Fibroblast of peridontal ligament (primary cell): ENCODE measurements at regions not wholly inside any gene's neighbourhood (a gene's known extent, or its start where the extent isn't known, plus 50 kb on each side); places are given as distances from the start of the nearest gene placed in this dataset.

Experiments
- DNase-seq: peaks from one replicate; pipeline ENCODE4 v3.0.0-alpha.2; 2010; ENCODE audit errors: extremely low read depth

DNA sequence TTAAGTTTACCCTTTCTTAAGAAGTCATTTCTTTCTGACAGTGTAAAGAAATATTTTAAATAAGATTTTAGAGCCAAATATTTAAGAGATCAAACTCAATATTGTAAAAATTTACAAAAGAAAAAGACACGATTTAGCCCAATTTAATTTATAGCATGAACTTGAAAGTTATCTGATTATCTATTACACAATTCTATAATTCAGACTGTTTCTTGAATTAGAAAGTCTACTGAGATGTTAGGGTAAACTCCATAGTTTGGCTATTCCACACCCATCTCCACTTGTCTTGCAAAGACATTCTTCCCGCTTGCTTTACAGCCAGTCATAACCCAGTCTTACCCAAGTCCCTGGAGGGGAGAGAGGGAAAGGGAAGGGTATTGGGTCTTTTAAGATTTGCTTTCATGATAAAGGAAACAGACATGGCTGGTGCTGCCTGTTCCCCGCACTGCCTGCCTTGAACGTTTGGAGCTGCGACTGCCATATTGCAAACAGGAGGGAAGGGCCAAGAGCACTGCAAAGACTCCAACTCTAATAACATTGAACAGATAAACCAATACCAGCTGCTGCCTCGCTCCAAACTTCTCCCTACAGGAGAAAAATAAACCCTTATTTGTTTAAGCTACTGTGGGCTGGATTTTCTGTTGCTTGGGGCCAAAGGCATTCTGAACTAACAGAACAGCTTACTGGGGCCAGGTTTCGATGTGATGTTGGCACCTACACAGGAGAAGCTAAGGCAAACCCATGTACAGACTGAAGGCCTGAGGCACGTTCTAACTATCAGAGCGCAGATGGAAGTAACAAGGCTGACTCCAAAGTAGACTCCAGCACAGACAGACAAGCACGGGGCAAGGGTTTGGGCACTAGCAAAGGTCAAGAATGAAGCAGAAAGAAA is 552.3 kb upstream of the JARID2 start:
- DNase-seq: no peak

GRCh38 chr6:14694308-14694707 is 551.6 kb upstream of the JARID2 start:
- DNase-seq: no peak

DNA sequence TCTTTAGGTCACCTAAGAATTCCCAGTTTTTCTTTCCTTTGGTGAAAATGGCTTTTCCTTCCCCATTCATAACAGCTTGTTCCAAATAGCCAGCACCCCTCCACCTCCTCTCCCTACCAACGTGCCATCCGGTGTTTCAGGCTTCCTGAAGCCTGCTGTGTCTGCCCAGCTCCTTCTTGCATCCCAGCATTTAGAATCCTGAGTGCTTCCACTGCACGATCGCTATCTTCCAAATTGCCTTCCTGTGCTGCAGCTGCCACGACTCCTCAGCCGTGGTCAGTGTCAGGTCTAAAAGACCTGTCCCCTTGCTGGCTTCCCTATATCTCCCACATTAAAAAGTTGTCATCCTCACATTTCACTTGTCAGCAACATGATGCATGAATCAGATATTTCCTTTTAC is 550.3 kb upstream of the JARID2 start:
- no peak for DNase-seq

DNA sequence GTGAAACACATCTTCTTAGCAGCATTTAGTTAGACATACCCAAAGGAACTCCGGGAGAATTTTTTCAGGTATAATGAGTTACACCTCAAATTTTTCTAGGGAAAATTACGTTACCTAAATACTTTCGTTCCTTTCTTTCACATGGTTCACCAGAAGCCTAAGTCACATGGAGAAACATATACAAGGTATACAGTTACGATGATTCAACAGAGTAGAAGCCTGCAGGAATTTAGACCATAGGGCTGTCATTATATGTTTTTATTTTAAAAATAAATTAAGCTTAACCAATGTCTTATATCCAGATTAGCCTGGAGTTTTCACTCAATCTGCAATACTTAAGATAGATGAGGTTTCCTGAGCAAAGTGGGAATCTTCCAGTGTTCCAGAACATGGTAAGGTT is 549.5 kb upstream of the JARID2 start:
- no peak for DNase-seq

DNA sequence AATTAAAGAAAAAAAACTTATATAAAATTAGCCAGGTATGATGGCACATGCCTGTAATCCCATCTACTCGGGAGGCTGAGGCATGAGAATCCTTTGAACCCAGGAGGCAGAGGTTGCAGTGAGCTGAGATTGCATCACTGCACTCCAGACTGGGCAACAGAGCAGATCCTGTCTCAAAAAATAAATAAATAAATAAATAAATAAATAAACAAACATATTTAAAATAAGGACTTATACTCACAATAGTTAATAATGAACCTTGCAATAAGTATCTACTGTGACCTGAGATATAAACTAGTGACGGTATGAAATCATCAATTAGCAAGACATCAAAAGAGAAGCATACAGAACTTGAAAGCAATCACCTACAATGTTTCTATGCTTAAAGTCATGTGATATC is 548.4 kb upstream of the JARID2 start:
- no peak for DNase-seq

DNA sequence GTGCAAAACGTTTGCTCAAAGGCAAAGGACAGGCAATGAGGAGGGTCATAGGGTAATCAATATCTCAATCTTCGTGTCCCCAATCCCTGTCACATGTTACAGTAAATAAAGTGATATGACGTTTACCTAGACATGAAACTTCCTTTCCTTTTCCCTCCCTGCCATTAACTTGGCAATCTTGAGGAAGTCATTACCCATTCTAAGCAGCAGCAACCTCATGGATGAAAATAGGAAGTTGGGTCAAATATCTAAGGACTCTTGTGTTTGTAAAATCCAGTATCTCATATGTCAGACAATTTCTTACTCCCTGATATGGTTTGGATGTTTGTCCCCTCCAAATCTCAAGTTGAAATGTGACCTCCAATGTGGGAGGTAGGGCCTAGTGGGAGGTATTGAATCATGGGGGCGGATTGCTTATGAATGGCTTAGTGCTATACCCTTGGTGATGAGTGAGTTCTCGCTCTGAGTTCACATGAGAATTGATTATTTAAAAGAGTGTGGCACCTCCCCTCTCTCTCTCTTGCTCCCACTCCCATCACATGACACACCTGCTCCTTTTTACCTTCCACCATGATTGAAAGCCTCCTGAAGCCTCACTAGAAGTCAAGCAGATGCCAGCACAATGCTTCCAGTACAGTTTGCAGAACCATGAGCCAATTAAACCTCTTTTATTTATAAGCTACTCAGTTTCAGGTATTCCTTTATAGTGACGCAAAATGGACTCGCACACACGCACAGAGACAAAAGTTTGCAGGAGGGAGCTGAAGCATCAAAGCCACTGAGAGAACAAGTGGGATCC is 545.9 kb upstream of the JARID2 start:
- no peak for DNase-seq

DNA sequence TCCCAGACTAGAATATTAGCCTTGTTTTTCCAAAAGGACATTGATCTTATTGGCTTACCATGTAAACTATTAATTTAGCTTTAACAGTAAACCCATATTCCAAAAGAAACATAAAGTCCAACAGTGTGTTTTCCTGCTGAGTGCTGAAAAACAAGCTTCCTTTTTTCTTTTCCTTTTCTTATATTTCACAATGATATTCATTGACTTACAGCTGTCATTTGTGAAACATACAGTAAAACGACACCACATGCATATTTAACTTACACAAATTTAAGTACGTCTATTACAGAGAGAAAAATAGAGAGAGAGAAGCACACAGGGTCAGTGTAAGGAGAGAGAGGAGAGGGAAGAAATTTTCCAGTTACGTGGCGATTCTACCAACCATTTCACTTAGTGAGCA is 543.9 kb upstream of the JARID2 start:
- no peak for DNase-seq

DNA sequence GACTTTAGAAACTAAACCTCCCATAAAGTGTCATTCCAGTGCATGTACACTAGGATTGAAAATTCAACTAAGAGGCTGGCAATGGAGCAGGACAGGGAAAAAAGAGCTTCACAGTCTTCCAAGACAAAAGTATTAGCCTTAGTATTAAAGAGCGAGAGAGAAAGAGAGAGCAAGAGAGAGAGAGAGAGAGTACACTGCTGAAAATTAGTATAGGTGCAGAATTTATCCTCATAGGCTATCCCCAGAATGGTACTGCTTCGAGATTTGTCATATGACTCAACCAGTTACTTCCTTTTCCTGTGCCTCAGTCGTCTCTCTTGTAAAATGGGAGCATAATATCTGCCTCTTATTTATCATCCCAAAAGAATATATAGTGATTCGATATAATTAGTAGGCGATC is 543.2 kb upstream of the JARID2 start:
- DNase-seq: no peak

GRCh38 chr6:14703586-14703985 is 542.3 kb upstream of the JARID2 start:
- DNase-seq: peak; percentile 92

- no peak for DNase-seq
Observed at GRCh38 chr6:14704383-14705271, 541.2 kb upstream of the JARID2 start.

DNA sequence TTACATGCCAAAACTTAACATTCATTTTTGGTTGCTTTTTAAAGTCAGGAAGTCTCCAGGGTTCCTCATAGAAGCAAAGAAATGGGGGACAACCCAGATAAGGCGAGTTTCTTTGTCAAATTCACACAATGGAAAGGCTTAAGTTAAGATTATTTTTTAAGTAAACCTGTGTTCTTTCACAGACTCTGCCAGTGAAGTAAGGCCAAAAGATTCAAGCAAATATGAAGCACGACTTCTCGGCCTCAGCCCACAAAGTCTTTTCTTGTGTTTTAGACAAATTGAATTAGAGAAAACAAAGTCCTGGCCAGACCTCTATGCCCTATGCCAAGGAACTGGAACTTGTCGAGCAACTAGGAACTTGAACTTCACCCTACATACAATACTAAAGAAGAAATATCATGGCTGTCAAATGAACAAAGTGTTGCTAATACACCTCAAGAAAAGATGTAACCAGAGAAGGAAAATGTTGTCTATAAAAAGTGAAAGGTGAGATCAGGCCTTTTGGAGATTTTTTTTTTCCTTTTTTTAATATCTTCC is 540.0 kb upstream of the JARID2 start:
- no peak for DNase-seq

- DNase-seq: peak; percentile 96
Observed at GRCh38 chr6:14706378-14706929, 539.4 kb upstream of the JARID2 start.

GRCh38 chr6:14707276-14707675 is 538.6 kb upstream of the JARID2 start:
- DNase-seq: no peak

GRCh38 chr6:14707971-14708465 is 537.9 kb upstream of the JARID2 start:
- no peak for DNase-seq

- no peak for DNase-seq
Observed at GRCh38 chr6:14709066-14709670, 536.7 kb upstream of the JARID2 start.

GRCh38 chr6:14709900-14710299 is 536.0 kb upstream of the JARID2 start:
- DNase-seq: no peak

DNA sequence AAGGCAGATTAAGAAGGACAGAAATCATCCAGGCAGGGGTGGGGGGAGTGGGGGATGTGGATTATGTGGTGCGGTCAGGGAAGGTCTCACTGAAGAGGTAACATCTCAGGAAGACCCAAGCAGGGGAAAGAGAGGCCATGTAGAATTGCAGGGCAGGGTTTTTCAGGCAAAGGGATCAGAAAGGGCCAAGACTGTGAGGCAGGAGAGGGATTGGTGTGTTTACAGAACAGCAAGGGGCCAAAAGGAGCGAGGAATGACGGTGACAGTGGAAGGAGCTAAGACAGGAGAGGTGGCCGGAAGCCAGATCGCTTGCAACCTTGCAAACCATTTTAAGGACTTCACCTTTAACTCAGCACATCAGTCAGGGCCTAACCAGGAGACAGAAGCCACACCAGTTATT is 535.4 kb upstream of the JARID2 start:
- no peak for DNase-seq

- peak; percentile 66 for DNase-seq
Observed at GRCh38 chr6:14711056-14711703, 534.7 kb upstream of the JARID2 start.

DNA sequence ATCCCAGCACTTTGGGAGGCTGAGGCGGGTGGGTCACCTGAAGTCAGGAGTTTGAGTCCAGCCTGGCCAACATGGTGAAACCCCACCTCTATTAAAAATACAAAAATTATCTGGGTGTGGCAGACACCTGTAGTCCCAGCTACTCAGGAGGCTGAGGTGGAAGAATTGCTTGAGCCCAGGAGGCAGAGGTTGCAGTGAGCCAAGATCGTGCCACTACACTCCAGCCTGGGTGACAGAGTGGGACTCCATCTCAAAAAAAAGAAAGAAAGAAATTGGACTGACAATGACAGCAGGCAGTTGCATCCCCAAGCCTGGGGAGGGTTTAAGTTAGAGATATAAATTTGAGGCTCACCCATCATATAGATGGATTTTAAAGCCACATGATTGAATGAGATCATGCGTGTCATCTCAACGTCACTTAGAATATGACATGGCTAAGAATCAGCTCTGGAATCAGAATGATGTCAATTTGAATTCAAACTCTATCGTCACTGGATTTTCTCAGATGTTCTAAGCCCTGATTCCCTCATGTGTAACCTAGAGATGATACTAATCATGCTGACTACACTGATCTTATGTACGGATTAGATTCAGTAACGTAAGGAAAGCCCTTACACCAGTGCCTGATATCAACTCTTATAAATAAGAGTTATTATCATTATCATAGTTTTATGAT is 534.0 kb upstream of the JARID2 start:
- DNase-seq: no peak
